PC-9 (cell line): ENCODE measurements at regions not wholly inside any gene's neighbourhood (a gene's known extent, or its start where the extent isn't known, plus 50 kb on each side); places are given as distances from the start of the nearest gene placed in this dataset.

Experiments used
- CTCF ChIP-seq: fragments of 200-600 bp; sonication (generic); conservative IDR thresholded peaks from 2 replicates; pipeline ENCODE4 v1.6.1; 2017; ENCODE audit warnings: mixed run types, antibody characterized with exemption, mild to moderate bottlenecking, moderate library complexity
- EZH2 ChIP-seq: fragments of 200-600 bp; sonication (generic); IDR thresholded peaks from 2 replicates; pipeline ENCODE4 v1.8.0; 2017; ENCODE audit warnings: antibody characterized with exemption, low read depth

GRCh38 chr4:143118663-143119062, 66.1 kb upstream of the USP38 start:
- TF ChIP-seq CTCF, result no peak
- no peak for TF ChIP-seq EZH2
